Uterus (tissue), 2 donors: ENCODE measurements at regions not wholly inside any gene's neighbourhood (a gene's known extent, or its start where the extent isn't known, plus 50 kb on each side); places are given as distances from the start of the nearest gene placed in this dataset.

Source experiments
- CTCF ChIP-seq, 4 experiments: fragments of 200-600 bp in 2 of 4; fragments of 450-650 bp in 2 of 4; sonication (generic) in 2 of 4; IDR thresholded peaks; one replicate each; pipeline ENCODE4 v1.5.1; 2016 to 2019; ENCODE audit warnings: antibody characterized with exemption in 4 of 4, mild to moderate bottlenecking in 2 of 4, moderate library complexity in 1 of 4
- POLR2A ChIP-seq, 2 donors: fragments of 450-650 bp; IDR thresholded peaks; one replicate each; pipeline ENCODE4 v1.6.1; 2016; ENCODE audit warnings: antibody characterized with exemption in 2 of 2, mild to moderate bottlenecking in 1 of 2, moderate library complexity in 1 of 2

- TF ChIP-seq CTCF (IDR thresholded peaks at IDR 0.05) (no peak), POLR2A (IDR thresholded peaks at IDR 0.05) (no peak)
Observed at GRCh38 chr1:90509225-90510048, 207.7 kb downstream of the BARHL2 start.
